ENCODE measurements at regions not wholly inside any gene's neighbourhood (a gene's known extent, or its start where the extent isn't known, plus 50 kb on each side); places are given as distances from the start of the nearest gene placed in this dataset.
A peak's percentile ranks its signal among the peaks of the same experiment; 100 is the strongest.

DNA sequence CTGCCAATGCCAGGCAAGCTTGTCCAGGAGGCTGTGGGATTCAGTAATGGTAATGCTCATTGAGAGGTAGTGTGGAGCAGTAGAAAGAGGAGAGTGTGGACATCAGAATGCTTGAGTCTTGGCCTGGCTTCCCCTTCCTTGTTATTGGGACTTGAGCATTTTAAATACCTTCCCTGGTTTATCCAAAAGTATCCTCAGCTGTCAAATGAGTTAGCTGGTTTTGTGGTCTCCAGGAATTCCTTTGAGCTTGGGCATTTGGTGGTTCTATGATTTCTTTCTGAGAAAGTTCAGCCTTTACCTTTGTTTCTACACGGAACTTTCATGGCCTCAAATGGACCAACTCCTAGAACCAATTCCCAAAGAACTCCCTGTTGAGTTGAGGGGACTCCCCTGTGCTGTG, 264.3 kb downstream of the PTEN start:
- peak; percentile 17 for DNase-seq (ENCODE audit: low read depth)

DNA sequence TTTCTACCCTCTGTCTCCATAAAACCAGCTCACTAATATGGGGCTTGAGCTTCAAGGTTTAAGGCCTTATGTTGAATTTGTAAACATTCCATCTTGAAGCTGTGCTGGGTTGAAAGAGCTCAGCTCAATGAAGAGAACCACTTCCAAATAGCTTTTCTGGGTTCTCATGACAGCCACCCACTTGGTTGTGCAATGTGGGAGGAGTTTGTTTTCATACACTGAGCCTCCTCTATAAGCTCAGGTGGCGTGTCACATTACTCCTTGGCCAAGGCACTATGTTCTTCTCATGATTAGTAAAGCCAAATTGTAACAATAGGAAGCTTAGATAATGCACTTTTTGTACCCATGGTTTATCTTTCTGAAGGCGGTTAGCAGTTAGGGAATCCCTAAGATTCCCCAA, 265.6 kb downstream of the PTEN start:
- DNase-seq (ENCODE audit: low read depth), result no peak

DNA sequence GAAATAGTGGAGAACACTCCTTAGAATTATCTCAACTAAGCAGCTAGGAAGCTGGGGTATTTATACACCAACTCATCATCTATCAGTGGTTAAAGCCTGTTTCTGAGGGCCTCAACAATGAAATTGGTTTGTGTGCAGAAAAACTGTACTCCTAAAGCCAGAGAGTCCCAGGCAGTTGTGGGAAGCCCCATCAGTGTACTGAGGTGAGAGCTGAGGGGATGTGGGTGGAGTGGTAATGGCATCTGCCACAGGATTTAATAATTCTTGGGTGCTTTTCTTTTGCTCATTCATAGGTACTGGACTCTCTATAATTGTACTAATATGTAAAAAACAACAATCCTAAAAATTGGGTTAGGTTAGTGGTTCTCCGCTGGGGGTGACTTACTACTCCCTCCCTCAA, 267.5 kb downstream of the PTEN start:
- no peak for DNase-seq (ENCODE audit: low read depth)

DNA sequence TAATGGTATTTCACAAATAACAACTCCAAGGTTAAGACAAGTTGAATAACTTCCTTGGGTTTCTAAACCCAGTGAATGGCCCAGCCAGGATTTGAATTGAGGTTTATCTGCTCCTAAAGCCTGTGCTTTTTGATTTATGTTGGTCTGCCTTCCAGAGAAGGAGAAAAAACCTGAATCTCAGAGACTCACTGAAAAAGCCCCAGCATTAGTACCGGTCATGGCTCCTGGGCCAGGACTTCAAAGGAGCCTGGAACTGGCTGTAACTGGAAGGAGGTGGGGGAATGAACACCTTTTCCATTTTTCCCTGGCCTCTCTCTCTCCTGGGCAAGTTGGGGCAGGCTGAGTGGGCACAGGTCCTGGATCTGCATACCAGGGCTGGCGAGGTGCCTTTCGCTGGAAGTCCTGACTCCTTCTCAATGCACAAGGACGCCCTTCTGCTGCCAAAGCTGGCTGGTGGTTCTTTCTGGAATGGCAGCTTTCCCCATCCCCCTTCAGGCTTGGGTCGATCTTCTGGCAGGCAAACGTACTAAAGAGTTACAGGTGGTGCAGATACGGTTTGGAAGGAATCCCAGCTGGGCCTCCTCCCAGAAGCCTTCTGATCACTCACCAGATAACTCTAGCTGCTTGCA, 268.2 kb downstream of the PTEN start:
- DNase-seq (ENCODE audit: low read depth), result peak; percentile 82

DNA sequence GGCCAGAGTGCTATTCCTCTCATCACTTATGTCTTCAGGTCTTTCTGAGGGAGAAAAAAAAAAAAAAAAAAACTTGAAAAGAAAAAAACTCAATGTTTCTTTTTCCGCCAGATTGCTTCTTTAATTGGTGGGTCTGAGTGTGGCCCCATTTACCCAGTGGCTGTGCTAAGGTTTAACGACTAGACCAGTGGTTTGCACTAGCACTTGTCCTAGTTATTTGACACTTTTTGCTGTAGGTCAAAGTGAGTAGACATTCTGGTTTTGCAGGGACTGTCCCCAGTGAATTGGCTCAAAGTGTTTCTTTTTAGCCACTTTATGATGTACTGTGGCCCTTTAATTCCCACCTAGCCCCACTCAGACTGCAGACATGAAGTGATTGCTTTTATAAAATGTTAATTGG, 273.3 kb downstream of the PTEN start:
- no peak for DNase-seq (ENCODE audit: low read depth)

DNA sequence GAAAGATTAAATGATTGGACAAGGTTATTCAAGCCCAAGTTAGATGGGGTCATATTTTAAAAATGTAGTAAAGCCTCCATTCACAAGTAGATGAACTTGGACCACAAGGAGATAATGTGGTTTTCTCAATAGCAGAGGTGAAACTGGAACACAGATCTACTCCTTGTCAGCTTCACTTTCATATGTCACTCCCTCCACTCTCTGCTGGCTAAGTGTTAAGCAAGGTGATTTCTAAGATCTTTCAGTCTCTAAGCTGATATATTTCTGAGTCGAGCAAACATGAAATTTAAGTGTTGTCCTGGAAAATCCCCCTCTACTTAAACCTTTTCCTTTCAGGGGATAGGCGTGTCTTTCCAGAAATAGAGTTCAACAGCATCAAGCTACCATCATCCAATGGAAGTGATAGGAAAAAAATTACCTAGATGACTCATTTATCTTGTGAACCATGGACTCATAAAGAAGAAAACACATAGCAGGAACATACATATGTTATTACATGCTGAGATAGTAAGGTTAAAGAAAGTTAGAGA, 275.0 kb downstream of the PTEN start:
- no peak for DNase-seq (ENCODE audit: low read depth)

DNA sequence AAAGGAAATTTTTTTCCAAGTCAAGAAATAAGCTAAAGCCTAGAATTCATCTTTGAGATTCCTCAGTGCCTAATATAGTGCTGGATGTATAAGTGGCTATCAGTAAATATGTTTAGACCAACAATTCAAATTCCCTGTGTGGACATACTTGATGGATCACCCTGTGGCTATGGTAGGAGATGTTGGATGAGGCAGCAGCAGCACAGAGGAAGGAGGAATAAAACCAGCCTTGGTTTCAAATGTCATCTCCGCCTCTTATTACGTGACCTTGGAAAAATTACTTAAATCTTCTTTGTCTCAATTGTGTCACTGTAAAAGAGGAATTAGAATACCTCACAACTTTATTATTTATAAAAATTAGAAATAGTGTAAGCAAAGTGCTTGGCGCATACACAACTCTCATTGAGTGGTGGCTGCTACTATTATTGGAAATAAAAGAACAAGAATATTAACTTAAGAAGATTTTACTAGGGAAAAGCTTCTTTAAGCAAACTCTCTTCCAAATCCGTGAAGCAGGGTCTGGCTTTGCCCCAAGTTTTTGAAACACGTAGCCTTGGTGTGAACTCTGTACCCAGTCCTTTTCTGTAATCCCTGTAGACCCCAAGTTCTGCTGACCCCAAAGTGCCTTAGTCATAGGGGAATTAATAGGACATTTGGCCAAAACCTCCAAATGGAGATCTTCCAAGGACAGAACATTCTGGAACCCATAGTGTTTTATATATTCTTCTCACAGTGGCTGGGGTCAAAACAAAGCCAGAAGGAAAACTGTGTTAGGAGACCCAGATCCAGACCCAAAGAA, 283.8 kb downstream of the PTEN start:
- no peak for DNase-seq (ENCODE audit: low read depth)

DNA sequence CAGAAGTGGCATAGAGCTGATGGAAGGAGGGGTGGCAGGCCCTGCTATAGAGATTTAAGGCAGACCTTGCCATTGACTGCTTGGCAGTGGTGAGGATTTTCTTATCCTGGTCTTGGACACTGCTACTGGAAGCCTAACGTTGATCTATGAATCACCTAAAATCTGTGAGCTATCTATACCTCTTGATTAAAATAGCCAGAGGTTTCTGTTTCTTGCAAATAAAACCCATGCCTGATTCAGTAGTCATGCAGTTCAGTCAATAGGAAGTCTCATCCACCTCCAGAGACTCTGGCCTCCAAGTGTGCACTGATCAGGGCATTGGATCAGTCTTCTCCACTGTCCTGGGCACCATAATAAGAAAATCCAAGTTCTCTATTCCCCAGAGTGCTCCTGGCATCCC, 286.5 kb downstream of the PTEN start:
- peak; percentile 61 for DNase-seq (ENCODE audit: low read depth)

DNA sequence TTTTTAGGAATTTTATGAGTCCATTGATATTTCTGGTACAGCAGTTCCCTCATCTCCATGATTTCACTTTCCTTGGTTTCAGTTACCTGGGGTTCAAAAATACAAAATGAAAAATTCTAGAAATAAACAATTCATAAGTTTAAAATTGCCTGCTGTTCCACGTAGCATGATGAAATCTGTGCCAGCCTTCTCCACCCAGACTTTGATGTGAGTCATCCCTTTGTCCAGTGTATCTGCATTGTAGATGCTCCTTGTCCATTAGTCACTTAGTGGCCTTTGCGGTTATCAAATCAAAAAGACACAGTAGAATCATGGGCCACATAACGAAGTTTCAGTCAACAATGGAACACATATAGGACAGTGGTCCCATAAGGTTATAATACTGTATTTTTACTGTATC, 286.9 kb downstream of the PTEN start:
- peak; percentile 95 for DNase-seq (ENCODE audit: low read depth)

DNA sequence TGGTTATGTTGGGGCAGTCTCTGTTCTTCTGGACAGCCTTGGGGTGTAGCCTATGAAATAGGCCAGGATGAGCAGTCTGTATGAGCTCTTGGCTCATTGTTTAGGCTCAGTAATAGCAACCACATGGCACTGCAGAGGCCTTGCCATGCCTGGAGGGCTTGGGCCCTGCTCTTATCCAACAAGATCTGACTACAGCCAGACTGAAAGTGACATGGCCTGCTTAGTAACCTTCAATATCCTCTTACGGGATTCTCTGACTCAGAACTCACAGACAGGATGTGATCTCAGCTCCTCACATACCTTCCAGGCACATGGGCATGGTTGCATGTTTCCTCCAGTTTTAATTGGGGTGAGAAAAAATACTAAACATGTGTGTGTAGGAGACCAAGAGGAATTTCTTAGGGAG, 289.3 kb downstream of the PTEN start:
- DNase-seq (ENCODE audit: low read depth), result peak; percentile 100

DNA sequence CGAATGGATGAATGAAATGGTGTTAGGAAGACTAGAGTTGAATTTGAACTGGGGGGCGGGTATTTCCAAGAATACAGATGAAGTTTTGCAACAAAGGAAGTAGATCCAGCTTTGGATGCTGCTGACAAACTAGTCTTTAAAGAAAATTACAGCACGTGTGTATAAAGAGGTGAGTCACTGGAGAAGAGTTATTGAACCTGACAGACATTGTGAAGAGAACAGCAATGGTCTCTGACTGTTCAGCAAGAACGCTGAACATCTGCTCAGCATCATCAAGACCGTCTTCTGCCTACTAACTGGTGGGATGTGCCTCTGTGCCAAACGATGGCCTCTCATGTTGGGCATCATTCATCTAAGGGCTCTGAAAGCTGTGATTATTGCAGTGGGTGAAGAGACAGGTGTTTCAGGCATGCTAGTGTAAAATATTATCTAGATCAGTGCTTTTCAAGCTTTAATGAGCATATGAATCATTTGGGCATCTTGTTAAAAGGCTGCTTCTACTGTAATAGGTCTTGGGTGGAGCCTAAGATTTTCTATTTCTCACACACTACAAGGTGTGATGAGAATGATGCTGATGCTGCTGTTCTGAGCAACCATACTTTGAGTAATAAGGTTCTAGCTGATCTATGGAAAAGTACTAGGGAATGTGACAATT, 291.3 kb downstream of the PTEN start:
- peak; percentile 60 for DNase-seq (ENCODE audit: low read depth)

DNA sequence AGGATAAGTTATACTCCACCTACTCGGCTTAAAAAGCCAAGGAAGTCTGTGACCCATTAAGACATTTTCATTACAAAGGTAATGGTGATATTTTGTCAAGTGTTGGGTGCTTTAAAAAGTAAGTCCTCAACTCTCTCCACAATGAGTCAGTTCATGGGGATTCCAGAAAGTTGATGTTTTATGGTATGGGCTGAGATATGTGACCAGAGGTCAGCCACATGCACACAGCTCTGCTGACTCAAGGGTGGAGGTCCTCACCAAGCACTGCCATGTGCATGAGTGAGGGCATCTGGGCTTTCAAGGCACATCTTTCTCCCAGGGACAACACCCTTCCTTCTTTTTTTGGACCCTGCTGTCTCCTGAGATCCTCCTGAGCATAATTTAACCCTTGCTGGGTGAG, 292.9 kb downstream of the PTEN start:
- peak; percentile 77 for DNase-seq (ENCODE audit: low read depth)

DNA sequence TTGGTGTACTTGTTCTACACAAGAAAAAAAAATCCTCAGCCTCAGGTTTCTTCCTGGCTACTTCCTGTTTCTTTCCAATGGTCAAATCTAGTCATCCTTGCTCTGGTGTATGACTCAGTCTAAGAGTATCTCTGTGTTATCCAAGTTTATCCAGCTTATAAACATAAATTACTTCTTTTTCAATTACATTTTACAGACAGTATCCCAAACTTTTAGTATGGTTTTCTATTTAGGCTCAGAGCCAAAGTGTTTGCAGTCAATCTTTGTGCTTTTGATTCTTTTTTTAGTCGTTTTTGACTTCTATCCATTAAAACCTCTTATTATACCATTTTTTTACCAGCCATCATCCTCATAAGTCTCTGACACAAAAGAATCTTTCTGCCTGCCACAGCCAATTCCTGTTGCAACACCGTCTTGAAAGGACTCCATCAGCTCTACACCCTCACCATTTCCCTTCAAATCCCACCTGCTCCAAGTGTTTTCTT, 294.6 kb downstream of the PTEN start:
- DNase-seq (ENCODE audit: low read depth), result peak; percentile 93

DNA sequence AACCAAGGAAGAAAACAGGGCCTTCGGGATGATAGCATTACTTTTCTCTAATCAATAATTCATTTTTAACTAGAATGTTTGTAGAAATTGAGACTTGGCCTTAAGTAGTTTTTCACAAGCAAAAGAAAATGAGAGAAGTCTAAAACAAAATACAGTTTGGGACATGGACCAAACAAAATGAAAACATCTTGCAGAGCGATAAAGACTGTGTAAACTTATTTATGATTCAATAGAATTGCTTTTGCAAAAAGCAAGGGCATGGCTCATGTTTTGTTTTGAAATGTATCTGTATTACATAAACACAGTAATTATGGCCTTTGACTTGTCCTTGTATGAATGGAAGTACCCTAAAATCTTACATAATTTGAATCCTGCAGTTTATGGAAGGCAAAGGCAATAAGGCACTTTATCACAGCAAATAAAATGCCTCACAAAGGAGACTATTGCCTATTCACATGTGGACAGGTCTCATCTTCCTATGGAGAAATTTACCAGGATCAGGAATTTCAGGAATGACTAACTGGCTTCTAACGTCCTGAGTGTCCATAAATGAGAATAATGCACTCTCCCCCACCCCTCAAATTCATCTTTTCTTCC, 295.2 kb downstream of the PTEN start:
- peak; percentile 16 for DNase-seq (ENCODE audit: low read depth)

DNA sequence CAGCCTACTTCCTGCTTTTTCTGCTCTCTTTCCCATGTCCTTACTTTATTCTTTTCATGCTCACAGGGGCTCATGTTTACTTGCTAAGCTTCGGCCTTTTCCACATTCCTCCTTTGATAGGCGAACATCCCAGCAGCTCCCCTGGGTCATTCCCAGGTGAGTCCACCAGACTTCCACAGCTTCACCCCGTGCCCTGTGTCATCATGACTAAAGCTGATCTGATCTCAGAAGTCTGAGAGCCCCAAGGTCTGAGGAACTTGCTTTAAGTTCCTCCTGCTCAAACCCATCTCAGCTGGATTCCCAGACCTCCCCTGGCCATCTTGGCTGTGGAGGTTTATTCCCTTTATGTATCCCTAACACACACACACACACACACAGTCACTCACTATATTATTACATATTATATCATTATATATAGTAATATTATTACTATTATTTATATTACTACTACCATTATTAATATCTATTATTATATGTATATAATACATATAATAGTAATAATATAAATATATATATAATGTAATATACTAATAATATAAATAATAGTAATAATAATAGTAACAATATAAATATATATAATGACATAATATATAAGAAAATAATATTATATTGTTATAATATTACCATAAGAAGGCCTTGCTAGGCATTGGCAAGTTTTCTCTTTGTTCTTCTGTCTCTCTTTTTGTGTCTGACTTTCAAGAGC, 295.9 kb downstream of the PTEN start:
- peak; percentile 45 for DNase-seq (ENCODE audit: low read depth)

DNA sequence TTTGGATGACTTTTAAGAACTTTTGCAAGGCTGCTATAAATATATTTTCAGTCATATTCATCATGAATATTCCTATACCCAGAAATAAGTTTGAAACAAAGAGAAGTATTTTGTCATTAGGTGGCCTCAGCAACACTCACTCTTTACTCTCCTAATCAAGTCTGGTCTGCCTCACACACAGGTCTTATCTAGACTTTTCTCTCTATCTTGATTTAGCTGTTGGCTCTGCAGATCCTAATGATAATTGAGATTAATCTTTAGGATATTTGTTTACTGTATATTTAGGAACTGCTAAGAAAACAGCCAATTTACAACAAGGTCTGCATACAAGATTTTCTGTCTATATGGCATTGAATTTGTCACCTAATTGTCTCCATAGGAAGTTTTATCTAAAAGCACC, 297.6 kb downstream of the PTEN start:
- DNase-seq (ENCODE audit: low read depth), result no peak

DNA sequence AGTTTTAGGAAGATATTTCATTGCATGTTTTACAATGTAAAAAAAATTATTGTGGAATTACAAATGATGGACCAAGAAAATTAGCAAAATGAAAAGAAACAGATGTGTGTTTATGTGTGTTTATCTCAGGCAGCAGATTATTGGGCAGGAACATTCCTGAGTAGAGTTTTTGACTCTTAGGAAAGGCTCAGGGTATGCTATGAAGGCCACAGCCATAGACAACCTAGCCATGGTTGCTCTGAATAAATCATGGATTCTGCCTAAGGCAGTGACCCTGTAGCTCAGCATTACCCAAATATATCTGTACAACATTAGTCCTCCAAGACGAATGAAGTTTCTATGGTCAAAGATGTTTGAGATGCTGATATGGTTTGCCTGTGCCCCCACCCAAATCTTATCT, 298.3 kb downstream of the PTEN start:
- no peak for DNase-seq (ENCODE audit: low read depth)

DNA sequence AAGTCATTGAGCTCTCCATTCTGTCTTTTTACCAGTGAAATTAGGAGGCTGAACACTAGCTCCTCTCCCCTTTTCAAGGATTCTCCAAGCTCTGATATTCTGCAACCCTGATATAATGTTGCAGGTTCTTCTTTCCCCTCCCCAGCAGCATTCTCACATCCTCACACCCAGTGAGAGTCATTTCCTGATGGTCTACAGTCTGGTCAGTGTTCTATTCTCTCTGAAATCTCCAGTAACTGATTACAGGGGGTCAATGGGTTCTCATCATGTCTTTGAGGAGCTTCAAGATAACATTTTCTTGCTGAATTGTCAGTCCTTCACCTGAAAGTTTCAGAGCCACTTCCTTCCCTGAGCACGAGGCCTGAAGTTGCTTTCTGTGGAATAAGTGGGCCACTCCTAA, 299.4 kb downstream of the PTEN start:
- no peak for DNase-seq (ENCODE audit: low read depth)

DNA sequence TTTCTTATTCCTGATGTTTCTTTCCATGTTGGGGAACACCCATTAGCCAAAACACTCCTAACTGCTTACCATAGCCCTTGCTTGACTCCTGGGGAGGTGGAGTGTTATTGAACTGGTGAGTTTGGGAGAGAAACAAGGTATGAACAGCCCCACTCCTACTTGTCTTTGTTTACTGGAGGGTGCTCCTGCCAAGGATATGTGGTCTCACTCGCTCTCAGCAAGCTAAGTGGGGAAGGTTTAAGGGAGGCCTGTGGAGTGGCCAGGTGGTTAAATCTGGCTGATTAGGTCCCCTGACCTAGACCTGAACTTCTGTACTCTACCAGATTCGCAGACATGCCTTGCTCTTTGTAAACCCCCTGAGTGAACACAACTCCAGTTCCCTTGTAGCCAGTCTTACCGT, 300.1 kb downstream of the PTEN start:
- DNase-seq (ENCODE audit: low read depth), result no peak

DNA sequence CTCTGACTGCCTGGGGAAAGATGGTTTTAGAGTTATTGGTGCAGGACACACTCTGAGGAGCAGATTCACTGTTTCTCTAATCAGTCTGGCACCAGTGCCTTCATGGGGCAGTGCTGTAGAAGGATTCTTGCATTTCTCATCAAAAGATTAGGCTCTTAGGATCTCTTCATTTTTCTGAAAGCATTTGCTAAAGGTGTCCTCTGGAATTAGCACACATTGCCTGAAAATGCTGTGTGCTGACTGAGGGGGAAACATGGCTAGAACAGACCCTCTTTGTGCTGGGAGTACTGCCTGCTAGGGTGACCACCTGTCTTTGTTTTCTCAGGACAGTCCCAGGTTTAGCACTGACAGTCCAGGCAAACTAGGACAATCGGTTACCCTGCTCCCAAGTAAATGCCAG, 301.0 kb downstream of the PTEN start:
- no peak for DNase-seq (ENCODE audit: low read depth)

DNA sequence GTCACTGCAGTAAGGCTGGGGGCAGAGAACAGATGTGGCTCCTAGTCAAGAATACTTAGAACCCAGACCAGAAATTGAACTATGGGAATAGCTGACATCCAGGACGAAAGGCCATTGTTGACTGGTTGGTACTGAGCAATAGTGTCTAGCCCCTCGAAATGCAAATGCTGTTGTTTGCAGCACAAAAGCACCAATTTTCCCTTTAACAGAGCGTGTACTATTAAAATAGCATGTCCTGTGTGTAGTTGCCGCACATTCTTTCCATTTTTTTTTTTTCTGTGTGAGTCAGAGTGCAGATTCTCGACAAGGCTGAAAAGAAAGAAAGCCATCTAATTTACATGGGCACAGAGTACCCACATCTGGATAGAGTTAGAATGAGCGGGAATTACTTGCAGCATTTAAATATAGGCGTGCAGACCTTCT, 302.4 kb downstream of the PTEN start:
- peak; percentile 72 for DNase-seq (ENCODE audit: low read depth)
